GM18867 (cell line): ENCODE measurements at regions not wholly inside any gene's neighbourhood (a gene's known extent, or its start where the extent isn't known, plus 50 kb on each side); places are given as distances from the start of the nearest gene placed in this dataset.

Source experiments
- ATAC-seq: cut with Tn5 transposase; IDR thresholded peaks from one replicate; pipeline ENCODE4 v1.9.1; 2021; ENCODE audit warnings: mild to moderate bottlenecking, moderate library complexity; ENCODE audit not compliant: unreplicated experiment

GRCh38 chr4:176383273-176384077 lies 63.7 kb downstream of the SPCS3 start:
- ATAC-seq: no peak

- no peak for ATAC-seq
Observed at GRCh38 chr4:176385601-176386000, 65.8 kb downstream of the SPCS3 start.

- ATAC-seq: no peak
Observed at GRCh38 chr4:176387571-176387970, 67.8 kb downstream of the SPCS3 start.

- no peak for ATAC-seq
Observed at GRCh38 chr4:176393306-176394013, 73.7 kb downstream of the SPCS3 start.

- ATAC-seq: no peak
Observed at GRCh38 chr4:176400816-176401461, 81.2 kb downstream of the SPCS3 start.

- ATAC-seq: no peak
Observed at GRCh38 chr4:176404621-176405020, 84.9 kb downstream of the SPCS3 start.

- no peak for ATAC-seq
Observed at GRCh38 chr4:176406297-176406696, 86.5 kb downstream of the SPCS3 start.

GRCh38 chr4:176406736-176407135 lies 87.0 kb downstream of the SPCS3 start:
- no peak for ATAC-seq

- no peak for ATAC-seq
Observed at GRCh38 chr4:176409627-176410026, 89.9 kb downstream of the SPCS3 start.

- peak; percentile 90 for ATAC-seq
Observed at GRCh38 chr4:176413171-176413570, 93.4 kb downstream of the SPCS3 start.

- ATAC-seq: no peak
Observed at GRCh38 chr4:176422001-176422400, 102.2 kb downstream of the SPCS3 start.

GRCh38 chr4:176422511-176422910 lies 102.7 kb downstream of the SPCS3 start:
- ATAC-seq: peak; percentile 42

- ATAC-seq: no peak
Observed at GRCh38 chr4:176425035-176425434, 105.3 kb downstream of the SPCS3 start.

GRCh38 chr4:176432811-176433540 lies 113.2 kb downstream of the SPCS3 start:
- no peak for ATAC-seq

GRCh38 chr4:176433983-176434382 lies 114.2 kb downstream of the SPCS3 start:
- ATAC-seq: no peak

- no peak for ATAC-seq
Observed at GRCh38 chr4:176435901-176436292, 116.1 kb downstream of the SPCS3 start.

- peak; percentile 52 for ATAC-seq
Observed at GRCh38 chr4:176436293-176436973, 116.7 kb downstream of the SPCS3 start.

GRCh38 chr4:176437756-176438155 lies 118.0 kb downstream of the SPCS3 start:
- ATAC-seq: no peak

GRCh38 chr4:176438401-176438800 lies 118.6 kb downstream of the SPCS3 start:
- no peak for ATAC-seq

GRCh38 chr4:176439611-176440010 lies 119.8 kb downstream of the SPCS3 start:
- ATAC-seq: no peak

- no peak for ATAC-seq
Observed at GRCh38 chr4:176440698-176441097, 120.9 kb downstream of the SPCS3 start.
